GM12878 (cell line): ENCODE measurements at regions not wholly inside any gene's neighbourhood (a gene's known extent, or its start where the extent isn't known, plus 50 kb on each side); places are given as distances from the start of the nearest gene placed in this dataset.
"Not testable (repeated sequence)": the region's sequence is repeated elsewhere in the genome, so short reads cannot be mapped to it uniquely, and the experiment has no call there.

Experiments
- CBX5 ChIP-seq: sonication (generic); IDR thresholded peaks from 2 replicates; pipeline ENCODE4 v1.6.1; 2016; ENCODE audit warnings: low read depth, moderate library complexity, mild to moderate bottlenecking, inconsistent platforms
- CEBPB ChIP-seq, 2 experiments: fragments of 150-350 bp in 1 of 2; IDR thresholded peaks; 2 replicates each; pipeline ENCODE4 v1.6.1; 2012 to 2014; ENCODE audit warnings: low read depth in 2 of 2, low read length in 2 of 2, borderline replicate concordance in 1 of 2, inconsistent platforms in 1 of 2
- EED ChIP-seq: sonication (generic); IDR thresholded peaks from 2 replicates; pipeline ENCODE4 v1.6.1; 2016; ENCODE audit warnings: antibody characterized with exemption, low read depth
- POLR2A ChIP-seq: IDR thresholded peaks from 2 replicates; pipeline ENCODE4 v1.6.1; 2011; ENCODE audit warnings: low read depth, mild to moderate bottlenecking, low read length
- ZBTB40 ChIP-seq: fragments of 450-650 bp; IDR thresholded peaks from 2 replicates; pipeline ENCODE4 v1.6.1; 2016; ENCODE audit warnings: mild to moderate bottlenecking, moderate library complexity, borderline replicate concordance

- not testable (repeated sequence) for TF ChIP-seq CBX5; CEBPB (IDR thresholded peaks at IDR 0.05; ENCODE audit: borderline replicate concordance in 1 of 2, low read depth in 2 of 2, low read length in 2 of 2); POLR2A; EED; ZBTB40
Measured at GRCh38 chr6:69515480-69515879, 281.3 kb downstream of the LMBRD1 start.
